HEK293 (cell line): ENCODE measurements at regions not wholly inside any gene's neighbourhood (a gene's known extent, or its start where the extent isn't known, plus 50 kb on each side); places are given as distances from the start of the nearest gene placed in this dataset.

Experiments
- CTCF ChIA-PET: fragments of 350-600 bp; formaldehyde crosslinking; extraction: SDS; loops from one replicate; lab custom pipeline; 2021; ENCODE audit warnings: antibody characterized with exemption; lab: Yijun Ruan, JAX
- POLR2A ChIA-PET: fragments of 300-600 bp; formaldehyde crosslinking; extraction: SDS; loops from one replicate; lab custom pipeline; 2020; ENCODE audit warnings: antibody characterized with exemption, inconsistent platforms; lab: Yijun Ruan, JAX
- H3K27ac ChIP-seq: fragments of 200-500 bp; sonication (Bioruptor generic); 2 replicates; pipeline ENCODE4 v1.5.1; 2014; ENCODE audit warnings: low read depth, low read length, control low read depth, inconsistent platforms; ENCODE audit errors: extremely low read depth
- H3K36me3 ChIP-seq, 2 experiments: fragments of 200-500 bp in 1 of 2; sonication (Bioruptor generic) in 1 of 2; 1 replicate in 1 of 2; 2 replicates in 1 of 2; pipeline ENCODE4 v1.5.1; 2014 to 2017; ENCODE audit warnings: inconsistent platforms in 2 of 2, low read length in 2 of 2; ENCODE audit not compliant: control insufficient read depth in 2 of 2, insufficient read depth in 1 of 2
- H3K4me1 ChIP-seq: fragments of 200-500 bp; sonication (Bioruptor generic); 2 replicates; pipeline ENCODE4 v1.5.1; 2014; ENCODE audit warnings: mild to moderate bottlenecking, low read length, inconsistent platforms; ENCODE audit not compliant: control insufficient read depth, insufficient read depth
- H3K4me3 ChIP-seq: 2 replicates; pipeline ENCODE4 v1.5.1; 2011; ENCODE audit warnings: low read depth, mild to moderate bottlenecking, control low read depth, low read length, moderate library complexity
- H3K9me3 ChIP-seq: fragments of 200-500 bp; sonication (Bioruptor generic); 2 replicates; pipeline ENCODE4 v1.5.1; 2014; ENCODE audit warnings: low read depth, low read length, inconsistent platforms; ENCODE audit not compliant: control insufficient read depth, insufficient read depth
- EGR2 ChIP-seq: fragments of 450-650 bp; formaldehyde crosslinking; IDR thresholded peaks from 2 replicates; pipeline ENCODE4 v1.5.1; 2016; ENCODE audit warnings: low read depth, missing biosample characterization, missing genetic modification characterization
- FEZF1 ChIP-seq: fragments of 450-650 bp; formaldehyde crosslinking; IDR thresholded peaks from 2 replicates; pipeline ENCODE4 v1.5.1; 2016; ENCODE audit warnings: missing biosample characterization, missing genetic modification characterization
- GLIS1 ChIP-seq: fragments of 450-650 bp; formaldehyde crosslinking; IDR thresholded peaks from 2 replicates; pipeline ENCODE4 v1.5.1; 2016; ENCODE audit warnings: missing biosample characterization, missing genetic modification characterization
- OVOL3 ChIP-seq: fragments of 450-650 bp; formaldehyde crosslinking; IDR thresholded peaks from 2 replicates; pipeline ENCODE4 v1.5.1; 2016; ENCODE audit warnings: missing biosample characterization, missing genetic modification characterization
- RBAK ChIP-seq: fragments of 450-650 bp; formaldehyde crosslinking; IDR thresholded peaks from 2 replicates; pipeline ENCODE4 v1.5.1; 2016; ENCODE audit warnings: missing biosample characterization, missing genetic modification characterization
- SP3 ChIP-seq: fragments of 450-650 bp; formaldehyde crosslinking; IDR thresholded peaks from 2 replicates; pipeline ENCODE4 v1.5.1; 2016; ENCODE audit warnings: missing biosample characterization, missing genetic modification characterization
- YY1 ChIP-seq: fragments of 450-650 bp; formaldehyde crosslinking; IDR thresholded peaks from 2 replicates; pipeline ENCODE4 v1.5.1; 2018; ENCODE audit warnings: missing biosample characterization, missing genetic modification characterization
- ZBTB8A ChIP-seq: fragments of 450-650 bp; formaldehyde crosslinking; IDR thresholded peaks from 2 replicates; pipeline ENCODE4 v1.5.1; 2016; ENCODE audit warnings: missing biosample characterization, missing genetic modification characterization
- ZIC2 ChIP-seq: fragments of 450-650 bp; formaldehyde crosslinking; IDR thresholded peaks from 2 replicates; pipeline ENCODE4 v1.5.1; 2016; ENCODE audit warnings: missing biosample characterization, missing genetic modification characterization
- ZNF16 ChIP-seq: fragments of 450-650 bp; formaldehyde crosslinking; IDR thresholded peaks from 2 replicates; pipeline ENCODE4 v1.5.1; 2016; ENCODE audit warnings: low read depth, missing biosample characterization, missing genetic modification characterization
- ZNF292 ChIP-seq: fragments of 450-650 bp; formaldehyde crosslinking; IDR thresholded peaks from 2 replicates; pipeline ENCODE4 v1.5.1; 2016; ENCODE audit warnings: low read depth, missing biosample characterization, missing genetic modification characterization, borderline replicate concordance
- ZNF335 ChIP-seq: fragments of 450-650 bp; formaldehyde crosslinking; conservative IDR thresholded peaks from 2 replicates; pipeline ENCODE4 v1.5.1; 2016; ENCODE audit warnings: missing biosample characterization, missing genetic modification characterization
- ZNF350 ChIP-seq: fragments of 450-650 bp; formaldehyde crosslinking; IDR thresholded peaks from 2 replicates; pipeline ENCODE4 v1.5.0; 2017; ENCODE audit warnings: missing biosample characterization, mild to moderate bottlenecking, missing genetic modification characterization
- ZNF394 ChIP-seq: fragments of 450-650 bp; formaldehyde crosslinking; IDR thresholded peaks from 2 replicates; pipeline ENCODE4 v1.5.1; 2016; ENCODE audit warnings: missing biosample characterization, missing genetic modification characterization, mild to moderate bottlenecking, moderate library complexity, borderline replicate concordance
- ZNF473 ChIP-seq: fragments of 450-650 bp; formaldehyde crosslinking; IDR thresholded peaks from 2 replicates; pipeline ENCODE4 v1.5.1; 2017; ENCODE audit warnings: missing biosample characterization, missing genetic modification characterization
- ZNF558 ChIP-seq: fragments of 450-650 bp; formaldehyde crosslinking; IDR thresholded peaks from 2 replicates; pipeline ENCODE4 v1.5.1; 2016; ENCODE audit warnings: missing biosample characterization, missing genetic modification characterization
- ZNF654 ChIP-seq: fragments of 450-650 bp; formaldehyde crosslinking; IDR thresholded peaks from 2 replicates; pipeline ENCODE4 v1.5.1; 2016; ENCODE audit warnings: low read depth, missing biosample characterization, missing genetic modification characterization
- ZXDB ChIP-seq: fragments of 450-650 bp; formaldehyde crosslinking; IDR thresholded peaks from 2 replicates; pipeline ENCODE4 v1.5.1; 2016; ENCODE audit warnings: missing biosample characterization, missing genetic modification characterization
- TF ChIP-seq, protein P1 (sequence below): fragments of 450-650 bp; formaldehyde crosslinking; IDR thresholded peaks from 2 replicates; pipeline ENCODE4 v1.5.1; 2016; ENCODE audit warnings: missing biosample characterization, missing genetic modification characterization
- TF ChIP-seq, protein P2 (sequence below): fragments of 450-650 bp; formaldehyde crosslinking; IDR thresholded peaks from 2 replicates; pipeline ENCODE4 v1.5.1; 2016; ENCODE audit warnings: missing biosample characterization, missing genetic modification characterization
- TF ChIP-seq, protein P3 (sequence below): fragments of 450-650 bp; IDR thresholded peaks from 2 replicates; pipeline ENCODE4 v1.5.1; 2018; ENCODE audit warnings: missing biosample characterization, missing genetic modification characterization
- TF ChIP-seq, protein P4 (sequence below): fragments of 450-650 bp; formaldehyde crosslinking; IDR thresholded peaks from 2 replicates; pipeline ENCODE4 v1.5.1; 2017; ENCODE audit warnings: missing biosample characterization, missing genetic modification characterization
- TF ChIP-seq, protein P5 (sequence below): fragments of 450-650 bp; formaldehyde crosslinking; IDR thresholded peaks from 2 replicates; pipeline ENCODE4 v1.5.1; 2016; ENCODE audit warnings: missing biosample characterization, missing genetic modification characterization
- TF ChIP-seq, protein P6 (sequence below): fragments of 450-650 bp; formaldehyde crosslinking; IDR thresholded peaks from 2 replicates; pipeline ENCODE4 v1.5.1; 2016; ENCODE audit warnings: missing biosample characterization, missing genetic modification characterization
- TF ChIP-seq, protein P7 (sequence below): fragments of 450-650 bp; formaldehyde crosslinking; IDR thresholded peaks from 2 replicates; pipeline ENCODE4 v1.5.1; 2017; ENCODE audit warnings: missing biosample characterization, missing genetic modification characterization

DNA sequence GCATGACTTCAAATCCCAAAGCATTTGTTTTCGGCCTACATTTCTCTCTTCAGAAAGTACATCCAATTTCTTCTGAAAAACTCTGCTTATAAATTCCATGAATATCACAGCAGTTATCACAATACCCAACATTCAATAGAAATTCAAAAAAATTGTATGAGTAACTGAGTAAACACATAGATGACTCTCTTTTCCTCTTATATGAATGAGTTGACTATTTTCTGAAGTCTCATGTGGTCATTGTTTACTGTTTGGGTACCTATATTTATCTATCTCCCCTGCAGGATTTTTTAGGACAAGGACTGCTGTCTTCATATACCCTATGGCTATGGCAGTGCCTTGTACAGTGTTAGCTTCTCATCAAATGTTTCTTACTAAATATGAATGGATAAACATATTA lies 157.1 kb downstream of the HTR1A start (continued):
- TF ChIP-seq, protein P1, sequence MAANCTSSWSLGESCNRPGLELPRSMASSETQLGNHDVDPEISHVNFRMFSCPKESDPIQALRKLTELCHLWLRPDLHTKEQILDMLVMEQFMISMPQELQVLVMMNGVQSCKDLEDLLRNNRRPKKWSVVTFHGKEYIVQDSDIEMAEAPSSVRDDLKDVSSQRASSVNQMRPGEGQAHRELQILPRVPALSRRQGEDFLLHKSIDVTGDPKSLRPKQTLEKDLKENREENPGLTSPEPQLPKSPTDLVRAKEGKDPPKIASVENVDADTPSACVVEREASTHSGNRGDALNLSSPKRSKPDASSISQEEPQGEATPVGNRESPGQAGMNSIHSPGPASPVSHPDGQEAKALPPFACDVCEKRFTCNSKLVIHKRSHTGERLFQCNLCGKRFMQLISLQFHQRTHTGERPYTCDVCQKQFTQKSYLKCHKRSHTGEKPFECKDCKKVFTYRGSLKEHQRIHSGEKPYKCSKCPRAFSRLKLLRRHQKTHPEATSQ: no peak
- TF ChIP-seq, protein P2, sequence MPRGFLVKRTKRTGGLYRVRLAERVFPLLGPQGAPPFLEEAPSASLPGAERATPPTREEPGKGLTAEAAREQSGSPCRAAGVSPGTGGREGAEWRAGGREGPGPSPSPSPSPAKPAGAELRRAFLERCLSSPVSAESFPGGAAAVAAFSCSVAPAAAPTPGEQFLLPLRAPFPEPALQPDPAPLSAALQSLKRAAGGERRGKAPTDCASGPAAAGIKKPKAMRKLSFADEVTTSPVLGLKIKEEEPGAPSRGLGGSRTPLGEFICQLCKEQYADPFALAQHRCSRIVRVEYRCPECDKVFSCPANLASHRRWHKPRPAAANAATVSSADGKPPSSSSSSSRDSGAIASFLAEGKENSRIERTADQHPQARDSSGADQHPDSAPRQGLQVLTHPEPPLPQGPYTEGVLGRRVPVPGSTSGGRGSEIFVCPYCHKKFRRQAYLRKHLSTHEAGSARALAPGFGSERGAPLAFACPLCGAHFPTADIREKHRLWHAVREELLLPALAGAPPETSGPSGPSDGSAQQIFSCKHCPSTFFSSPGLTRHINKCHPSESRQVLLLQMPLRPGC: no peak
- TF ChIP-seq ZNF350 (tag by site-specific recombination) (no peak), SP3 (tag by site-specific recombination) (no peak), ZNF335 (tag by site-specific recombination) (no peak), ZNF16 (tag by site-specific recombination) (no peak)

DNA sequence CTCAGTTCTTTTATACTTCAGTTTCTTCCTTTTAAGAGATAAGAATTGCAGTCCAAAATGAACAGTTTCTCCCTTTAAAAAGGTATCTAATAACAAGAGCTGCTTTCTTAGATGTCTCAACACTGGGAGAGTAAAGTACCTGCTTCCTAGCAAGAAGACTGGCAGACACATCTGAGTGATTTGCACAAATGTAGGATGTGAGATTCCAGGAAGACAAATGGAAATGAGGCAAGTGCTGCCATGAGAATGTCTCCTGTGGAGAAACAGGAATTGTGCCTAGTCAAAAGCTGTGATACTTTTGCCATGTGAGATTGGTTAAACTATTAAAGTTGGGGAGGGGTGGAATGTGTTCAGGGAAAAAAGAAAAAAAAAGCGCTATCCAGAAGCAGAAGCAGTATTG lies 159.1 kb downstream of the HTR1A start:
- TF ChIP-seq ZNF292 (no peak), ZNF654 (no peak), ZNF473 (no peak), ZBTB8A (tag by site-specific recombination) (no peak), ZNF558 (tag by site-specific recombination) (no peak), YY1 (no peak), ZXDB (tag by site-specific recombination) (no peak), OVOL3 (tag by site-specific recombination) (no peak), EGR2 (no peak), FEZF1 (tag by site-specific recombination) (no peak), ZNF394 (tag by site-specific recombination) (no peak), GLIS1 (no peak), RBAK (tag by site-specific recombination) (no peak), ZIC2 (tag by site-specific recombination) (no peak)
- TF ChIP-seq, protein P3, sequence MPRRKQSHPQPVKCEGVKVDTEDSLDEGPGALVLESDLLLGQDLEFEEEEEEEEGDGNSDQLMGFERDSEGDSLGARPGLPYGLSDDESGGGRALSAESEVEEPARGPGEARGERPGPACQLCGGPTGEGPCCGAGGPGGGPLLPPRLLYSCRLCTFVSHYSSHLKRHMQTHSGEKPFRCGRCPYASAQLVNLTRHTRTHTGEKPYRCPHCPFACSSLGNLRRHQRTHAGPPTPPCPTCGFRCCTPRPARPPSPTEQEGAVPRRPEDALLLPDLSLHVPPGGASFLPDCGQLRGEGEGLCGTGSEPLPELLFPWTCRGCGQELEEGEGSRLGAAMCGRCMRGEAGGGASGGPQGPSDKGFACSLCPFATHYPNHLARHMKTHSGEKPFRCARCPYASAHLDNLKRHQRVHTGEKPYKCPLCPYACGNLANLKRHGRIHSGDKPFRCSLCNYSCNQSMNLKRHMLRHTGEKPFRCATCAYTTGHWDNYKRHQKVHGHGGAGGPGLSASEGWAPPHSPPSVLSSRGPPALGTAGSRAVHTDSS (tag by site-specific recombination): no peak
- TF ChIP-seq, protein P4, sequence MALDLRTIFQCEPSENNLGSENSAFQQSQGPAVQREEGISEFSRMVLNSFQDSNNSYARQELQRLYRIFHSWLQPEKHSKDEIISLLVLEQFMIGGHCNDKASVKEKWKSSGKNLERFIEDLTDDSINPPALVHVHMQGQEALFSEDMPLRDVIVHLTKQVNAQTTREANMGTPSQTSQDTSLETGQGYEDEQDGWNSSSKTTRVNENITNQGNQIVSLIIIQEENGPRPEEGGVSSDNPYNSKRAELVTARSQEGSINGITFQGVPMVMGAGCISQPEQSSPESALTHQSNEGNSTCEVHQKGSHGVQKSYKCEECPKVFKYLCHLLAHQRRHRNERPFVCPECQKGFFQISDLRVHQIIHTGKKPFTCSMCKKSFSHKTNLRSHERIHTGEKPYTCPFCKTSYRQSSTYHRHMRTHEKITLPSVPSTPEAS: no peak
- TF ChIP-seq, protein P1: no peak
- TF ChIP-seq, protein P5, sequence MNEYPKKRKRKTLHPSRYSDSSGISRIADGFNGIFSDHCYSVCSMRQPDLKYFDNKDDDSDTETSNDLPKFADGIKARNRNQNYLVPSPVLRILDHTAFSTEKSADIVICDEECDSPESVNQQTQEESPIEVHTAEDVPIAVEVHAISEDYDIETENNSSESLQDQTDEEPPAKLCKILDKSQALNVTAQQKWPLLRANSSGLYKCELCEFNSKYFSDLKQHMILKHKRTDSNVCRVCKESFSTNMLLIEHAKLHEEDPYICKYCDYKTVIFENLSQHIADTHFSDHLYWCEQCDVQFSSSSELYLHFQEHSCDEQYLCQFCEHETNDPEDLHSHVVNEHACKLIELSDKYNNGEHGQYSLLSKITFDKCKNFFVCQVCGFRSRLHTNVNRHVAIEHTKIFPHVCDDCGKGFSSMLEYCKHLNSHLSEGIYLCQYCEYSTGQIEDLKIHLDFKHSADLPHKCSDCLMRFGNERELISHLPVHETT (tag by site-specific recombination): no peak
- TF ChIP-seq, protein P6, sequence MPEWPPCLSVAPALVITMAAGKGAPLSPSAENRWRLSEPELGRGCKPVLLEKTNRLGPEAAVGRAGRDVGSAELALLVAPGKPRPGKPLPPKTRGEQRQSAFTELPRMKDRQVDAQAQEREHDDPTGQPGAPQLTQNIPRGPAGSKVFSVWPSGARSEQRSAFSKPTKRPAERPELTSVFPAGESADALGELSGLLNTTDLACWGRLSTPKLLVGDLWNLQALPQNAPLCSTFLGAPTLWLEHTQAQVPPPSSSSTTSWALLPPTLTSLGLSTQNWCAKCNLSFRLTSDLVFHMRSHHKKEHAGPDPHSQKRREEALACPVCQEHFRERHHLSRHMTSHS (tag by site-specific recombination): no peak
- TF ChIP-seq, protein P7, sequence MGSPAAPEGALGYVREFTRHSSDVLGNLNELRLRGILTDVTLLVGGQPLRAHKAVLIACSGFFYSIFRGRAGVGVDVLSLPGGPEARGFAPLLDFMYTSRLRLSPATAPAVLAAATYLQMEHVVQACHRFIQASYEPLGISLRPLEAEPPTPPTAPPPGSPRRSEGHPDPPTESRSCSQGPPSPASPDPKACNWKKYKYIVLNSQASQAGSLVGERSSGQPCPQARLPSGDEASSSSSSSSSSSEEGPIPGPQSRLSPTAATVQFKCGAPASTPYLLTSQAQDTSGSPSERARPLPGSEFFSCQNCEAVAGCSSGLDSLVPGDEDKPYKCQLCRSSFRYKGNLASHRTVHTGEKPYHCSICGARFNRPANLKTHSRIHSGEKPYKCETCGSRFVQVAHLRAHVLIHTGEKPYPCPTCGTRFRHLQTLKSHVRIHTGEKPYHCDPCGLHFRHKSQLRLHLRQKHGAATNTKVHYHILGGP (tag by site-specific recombination): no peak
- CTCF ChIA-PET: no interaction called here
- Histone ChIP-seq H3K9me3 (no peaks in the 10 kb centered on the region), H3K27ac (no peak overlapping the region), H3K36me3 (no peaks in the 10 kb centered on the region), H3K4me1 (no peaks in the 10 kb centered on the region), H3K4me3 (no peak overlapping the region)
- POLR2A ChIA-PET: interaction anchor here (0.6 kb wide), 1 partner anchor 612 kb away, joined by 3 read pairs; no protein-coding TSS in a partner anchor
